PC-9 (cell line): ENCODE measurements at regions not wholly inside any gene's neighbourhood (a gene's known extent, or its start where the extent isn't known, plus 50 kb on each side); places are given as distances from the start of the nearest gene placed in this dataset.

Experiments
- CTCF ChIP-seq: fragments of 200-600 bp; sonication (generic); conservative IDR thresholded peaks from 2 replicates; pipeline ENCODE4 v1.6.1; 2017; ENCODE audit warnings: mixed run types, antibody characterized with exemption, mild to moderate bottlenecking, moderate library complexity
- EZH2 ChIP-seq: fragments of 200-600 bp; sonication (generic); IDR thresholded peaks from 2 replicates; pipeline ENCODE4 v1.8.0; 2017; ENCODE audit warnings: antibody characterized with exemption, low read depth

DNA sequence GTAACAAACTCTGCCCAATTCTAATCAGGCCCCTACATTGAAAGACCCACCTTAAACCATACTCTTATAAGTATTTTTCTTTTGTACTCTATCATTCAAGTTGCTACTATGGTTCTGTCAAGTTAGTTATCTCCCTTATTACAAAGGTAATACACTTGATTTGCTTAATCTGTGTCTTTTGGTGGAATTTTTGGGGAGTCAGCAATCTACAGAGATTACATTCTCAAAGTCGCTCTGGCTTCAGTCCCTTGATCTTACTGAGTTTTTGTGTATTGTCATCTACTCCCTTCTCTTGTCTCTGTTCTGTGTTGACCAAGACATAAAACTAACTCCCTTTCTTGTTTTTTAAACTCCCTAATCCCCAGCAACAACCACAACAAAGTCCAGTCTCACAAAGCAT lies 353.1 kb downstream of the LRIG3 start:
- no peak for TF ChIP-seq CTCF
- no peak for TF ChIP-seq EZH2
